ENCODE measurements at regions not wholly inside any gene's neighbourhood (a gene's known extent, or its start where the extent isn't known, plus 50 kb on each side); places are given as distances from the start of the nearest gene placed in this dataset.

GRCh38 chr17:31748881-31749280 is 110.2 kb downstream of the COPRS start:
- no peak for DNase-seq (ENCODE audit: extremely low spot score)
- CTCF ChIA-PET = interaction anchor here (1.1 kb wide), 1 partner anchor 93 kb away, joined by 4 read pairs; no protein-coding TSS in a partner anchor
- TF ChIP-seq TARDBP (IDR thresholded peaks at IDR 0.05) (no peak), ELF4 (IDR thresholded peaks at IDR 0.05) (no peak), SP1 (IDR thresholded peaks at IDR 0.05) (no peak), FOXM1 (IDR thresholded peaks at IDR 0.05; ENCODE audit: borderline replicate concordance) (no peak), BHLHE40 (IDR thresholded peaks at IDR 0.05; ENCODE audit: borderline replicate concordance) (no peak)
- POLR2A ChIA-PET = no interaction called here

- TF ChIP-seq NFRKB (IDR thresholded peaks at IDR 0.05) = no peak
- TF ChIP-seq L3MBTL2 (conservative IDR thresholded peaks at IDR 0.05) = no peak
- TF ChIP-seq CTBP1 (IDR thresholded peaks at IDR 0.05; ENCODE audit: borderline replicate concordance) = no peak
- no peak for TF ChIP-seq ARNT (IDR thresholded peaks at IDR 0.05)
- no peak for TF ChIP-seq HDGF (IDR thresholded peaks at IDR 0.05; ENCODE audit: borderline replicate concordance)
- TF ChIP-seq ELF4 (IDR thresholded peaks at IDR 0.05) = no peak
- DNase-seq (ENCODE audit: extremely low spot score) = no peak
- CTCF ChIA-PET = no interaction called here
- POLR2A ChIA-PET = no interaction called here
Measured at GRCh38 chr17:31746884-31747495, 112.1 kb downstream of the COPRS start.

- POLR2A ChIA-PET = no interaction called here
- TF ChIP-seq ARNT (IDR thresholded peaks at IDR 0.05) = no peak
- DNase-seq (ENCODE audit: extremely low spot score) = no peak
- CTCF ChIA-PET = no interaction called here
Measured at GRCh38 chr17:31745964-31746600, 113.0 kb downstream of the COPRS start.

GRCh38 chr17:31744511-31744951 is 114.5 kb downstream of the COPRS start:
- CTCF ChIA-PET = no interaction called here
- no peak for DNase-seq (ENCODE audit: extremely low spot score)
- POLR2A ChIA-PET = no interaction called here
- TF ChIP-seq NFRKB (IDR thresholded peaks at IDR 0.05) (no peak), PKNOX1 (IDR thresholded peaks at IDR 0.05) (peak; percentile 88)

- TF ChIP-seq HDGF (IDR thresholded peaks at IDR 0.05; ENCODE audit: borderline replicate concordance) = no peak
- no peak for TF ChIP-seq BHLHE40 (IDR thresholded peaks at IDR 0.05; ENCODE audit: borderline replicate concordance)
- no peak for TF ChIP-seq PKNOX1 (IDR thresholded peaks at IDR 0.05)
- TF ChIP-seq ELF4 (IDR thresholded peaks at IDR 0.05) = no peak
- TF ChIP-seq SUZ12 (IDR thresholded peaks at IDR 0.05) = no peak
- no peak for TF ChIP-seq FOXM1 (IDR thresholded peaks at IDR 0.05; ENCODE audit: borderline replicate concordance)
- TF ChIP-seq CTBP1 (IDR thresholded peaks at IDR 0.05; ENCODE audit: borderline replicate concordance) = no peak
- TF ChIP-seq SP1 (IDR thresholded peaks at IDR 0.05) = no peak
- TF ChIP-seq LEF1 (IDR thresholded peaks at IDR 0.05; ENCODE audit: borderline replicate concordance) = no peak
- TF ChIP-seq ZNF384 (IDR thresholded peaks at IDR 0.05) = no peak
- no peak for TF ChIP-seq FOXK2 (IDR thresholded peaks at IDR 0.05)
- TF ChIP-seq TARDBP (IDR thresholded peaks at IDR 0.05) = no peak
- TF ChIP-seq ARNT (IDR thresholded peaks at IDR 0.05) = no peak
- TF ChIP-seq L3MBTL2 (conservative IDR thresholded peaks at IDR 0.05) = no peak
- no peak for TF ChIP-seq FOXA1 (IDR thresholded peaks at IDR 0.05)
- TF ChIP-seq NFRKB (IDR thresholded peaks at IDR 0.05) = no peak
- ChIA-PET CTCF (no interaction called here), POLR2A (no interaction called here)
- no peak for DNase-seq (ENCODE audit: extremely low spot score)
Measured at GRCh38 chr17:31743797-31744196, 115.2 kb downstream of the COPRS start.

- CTCF ChIA-PET = no interaction called here
Measured at GRCh38 chr17:31741371-31741770, 117.7 kb downstream of the COPRS start.

More at GRCh38 chr17:31741371-31741770, 117.7 kb downstream of the COPRS start:
- POLR2A ChIA-PET = no interaction called here
- no peak for DNase-seq (ENCODE audit: extremely low spot score)
- TF ChIP-seq FOXK2 (IDR thresholded peaks at IDR 0.05) = no peak
- TF ChIP-seq ZNF384 (IDR thresholded peaks at IDR 0.05) = no peak
- TF ChIP-seq SP1 (IDR thresholded peaks at IDR 0.05) = no peak
- TF ChIP-seq PKNOX1 (IDR thresholded peaks at IDR 0.05) = no peak
- TF ChIP-seq NFRKB (IDR thresholded peaks at IDR 0.05) = no peak
- TF ChIP-seq SUZ12 (IDR thresholded peaks at IDR 0.05) = no peak
- TF ChIP-seq TARDBP (IDR thresholded peaks at IDR 0.05) = no peak
- TF ChIP-seq ELF4 (IDR thresholded peaks at IDR 0.05) = no peak
- TF ChIP-seq L3MBTL2 (conservative IDR thresholded peaks at IDR 0.05) = no peak
- TF ChIP-seq CTBP1 (IDR thresholded peaks at IDR 0.05; ENCODE audit: borderline replicate concordance) = no peak
- no peak for TF ChIP-seq ARNT (IDR thresholded peaks at IDR 0.05)
- no peak for TF ChIP-seq FOXA1 (IDR thresholded peaks at IDR 0.05)
- no peak for TF ChIP-seq FOXM1 (IDR thresholded peaks at IDR 0.05; ENCODE audit: borderline replicate concordance)
- TF ChIP-seq HDGF (IDR thresholded peaks at IDR 0.05; ENCODE audit: borderline replicate concordance) = no peak
- TF ChIP-seq BHLHE40 (IDR thresholded peaks at IDR 0.05; ENCODE audit: borderline replicate concordance) = no peak
- no peak for TF ChIP-seq LEF1 (IDR thresholded peaks at IDR 0.05; ENCODE audit: borderline replicate concordance)

All from HEK293T (cell line).